HG02610 (cell line): ENCODE measurements at regions not wholly inside any gene's neighbourhood (a gene's known extent, or its start where the extent isn't known, plus 50 kb on each side); places are given as distances from the start of the nearest gene placed in this dataset.

Experiments used
- ATAC-seq: cut with Tn5 transposase; IDR thresholded peaks from one replicate; pipeline ENCODE4 v1.9.1; 2021; ENCODE audit warnings: mild to moderate bottlenecking, moderate library complexity; ENCODE audit not compliant: unreplicated experiment

DNA sequence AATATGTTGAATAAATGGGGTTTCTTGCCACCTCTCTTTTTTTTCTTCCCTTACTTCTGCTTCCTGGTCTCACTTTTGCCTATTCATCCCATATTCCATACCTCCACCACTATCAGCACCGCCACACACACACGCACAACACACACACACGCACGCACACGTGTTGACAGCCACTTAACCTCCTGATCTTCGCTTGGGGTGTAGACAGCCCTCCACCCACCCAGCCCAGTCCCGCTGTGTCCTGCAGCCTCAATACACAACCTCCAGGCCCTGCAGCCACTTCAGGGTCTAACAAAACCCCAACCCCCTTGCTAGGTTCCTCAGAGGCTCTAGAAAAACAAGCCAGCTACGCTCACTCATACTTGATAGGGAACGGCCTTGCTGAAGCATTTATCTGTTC lies 72.3 kb downstream of the LINC00237 start:
- ATAC-seq, result no peak

DNA sequence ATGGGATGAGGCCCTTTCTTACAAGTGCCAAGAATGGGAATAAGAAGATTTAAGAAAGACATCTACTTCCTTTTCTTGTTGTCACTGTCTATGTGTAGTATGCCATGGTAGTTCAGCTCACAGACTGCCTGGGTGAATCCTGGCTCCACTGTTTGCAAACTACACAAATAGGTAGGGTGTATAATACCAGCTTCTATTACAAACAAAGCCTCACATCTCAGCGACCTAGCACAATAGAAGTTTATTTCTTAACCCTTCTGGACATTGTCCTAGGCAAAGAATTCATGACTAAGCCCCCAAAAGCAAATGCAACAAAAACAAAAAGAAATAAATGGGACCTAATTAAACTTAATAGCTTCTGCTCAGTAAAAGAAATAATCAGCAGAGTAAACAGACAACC lies 74.5 kb downstream of the LINC00237 start:
- ATAC-seq, result no peak

DNA sequence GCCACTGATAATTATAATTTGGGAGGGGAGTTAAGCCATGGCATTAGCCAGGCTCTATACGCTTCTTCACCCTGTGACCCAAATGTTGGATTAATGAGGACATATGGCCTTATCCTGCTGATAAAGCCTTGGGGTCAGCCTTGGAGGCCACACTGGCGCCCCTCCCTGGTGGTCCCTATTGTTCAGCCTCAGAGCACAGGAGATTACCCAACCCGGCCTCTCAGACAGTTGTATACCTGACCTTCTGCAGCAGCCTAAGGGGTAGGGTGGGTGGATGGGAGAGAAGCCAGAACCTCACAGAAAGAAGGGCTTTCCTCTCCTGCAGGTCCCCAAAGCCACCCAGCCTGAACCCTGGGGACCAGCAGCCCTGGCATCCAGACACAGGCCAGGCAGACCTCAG lies 76.8 kb downstream of the LINC00237 start:
- ATAC-seq, result no peak

DNA sequence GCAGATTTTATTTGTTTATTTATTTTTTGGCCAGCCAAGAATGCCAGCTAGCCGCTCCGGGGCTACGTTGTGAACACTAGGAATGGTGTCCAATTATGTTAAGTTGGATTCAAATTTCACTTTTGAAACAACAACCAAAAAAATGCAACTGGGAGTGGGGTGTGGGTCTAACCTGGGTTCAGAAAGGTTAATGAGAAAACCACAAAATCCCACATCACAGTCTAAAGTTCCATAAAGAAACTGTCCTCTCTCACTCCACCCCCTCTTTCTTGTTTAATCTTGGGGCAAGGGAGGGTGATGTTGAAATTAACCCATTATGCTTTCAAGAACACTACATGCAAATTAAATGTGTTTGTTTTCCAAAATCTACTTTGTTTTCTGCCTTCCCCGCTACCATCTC lies 77.2 kb downstream of the LINC00237 start:
- no peak for ATAC-seq

DNA sequence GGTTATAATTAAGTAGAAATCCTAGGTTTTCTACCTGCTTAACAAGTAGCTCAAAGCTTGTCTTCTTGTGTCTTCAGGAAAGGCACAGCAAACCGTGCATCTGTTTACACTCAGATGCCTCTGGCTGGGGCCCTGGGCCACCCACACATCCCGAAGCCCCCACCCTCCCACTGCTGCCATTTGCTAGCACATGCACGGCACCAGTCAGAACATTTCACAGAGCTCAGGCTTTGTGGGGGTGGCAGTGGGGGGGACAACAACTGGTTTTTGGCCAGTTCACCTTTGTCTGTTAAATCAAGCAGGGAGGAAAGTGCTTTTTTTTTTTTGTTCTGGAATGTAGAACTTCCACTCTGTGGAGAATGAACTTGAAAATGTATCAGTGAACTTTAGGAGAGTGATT lies 77.7 kb downstream of the LINC00237 start:
- ATAC-seq, result no peak

DNA sequence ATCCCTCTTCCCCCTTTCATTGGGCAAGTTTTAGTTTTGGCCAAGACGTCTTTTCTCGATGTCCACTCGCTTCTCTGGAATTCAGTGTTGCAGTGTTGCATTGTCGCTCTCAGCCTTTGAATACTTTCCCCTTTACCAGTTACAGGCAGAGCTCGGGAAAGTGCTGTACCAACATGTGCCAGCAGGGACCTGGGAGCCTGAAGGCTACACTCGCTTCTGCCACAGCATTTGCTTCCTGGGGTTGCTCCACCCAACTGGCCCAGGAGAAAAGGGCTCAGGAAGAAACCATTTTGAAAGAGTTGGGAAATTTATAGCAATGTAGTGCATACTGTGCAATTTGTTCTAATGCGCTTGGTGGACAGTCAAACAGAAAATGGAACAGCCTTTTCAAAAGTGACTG lies 78.6 kb downstream of the LINC00237 start:
- ATAC-seq, result no peak

DNA sequence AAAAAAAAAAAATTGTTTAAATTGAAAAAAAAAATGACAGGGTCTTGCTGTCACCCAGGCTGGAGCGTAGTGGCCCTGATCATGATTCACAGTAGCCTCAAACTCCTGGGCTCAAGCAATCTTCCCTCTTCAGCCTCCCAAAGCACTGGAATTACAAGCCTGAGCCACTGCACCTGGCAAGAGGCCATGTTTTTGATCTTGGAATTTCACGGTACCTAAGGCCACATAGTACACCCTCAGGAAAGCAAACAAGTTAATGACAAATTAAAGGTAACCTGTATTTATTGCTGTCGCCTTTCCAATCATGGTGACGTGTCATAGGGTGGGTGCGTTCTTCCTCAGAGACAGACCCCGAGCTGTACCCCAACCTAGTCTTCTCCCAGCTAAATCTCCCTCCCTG lies 79.2 kb downstream of the LINC00237 start:
- ATAC-seq, result no peak

DNA sequence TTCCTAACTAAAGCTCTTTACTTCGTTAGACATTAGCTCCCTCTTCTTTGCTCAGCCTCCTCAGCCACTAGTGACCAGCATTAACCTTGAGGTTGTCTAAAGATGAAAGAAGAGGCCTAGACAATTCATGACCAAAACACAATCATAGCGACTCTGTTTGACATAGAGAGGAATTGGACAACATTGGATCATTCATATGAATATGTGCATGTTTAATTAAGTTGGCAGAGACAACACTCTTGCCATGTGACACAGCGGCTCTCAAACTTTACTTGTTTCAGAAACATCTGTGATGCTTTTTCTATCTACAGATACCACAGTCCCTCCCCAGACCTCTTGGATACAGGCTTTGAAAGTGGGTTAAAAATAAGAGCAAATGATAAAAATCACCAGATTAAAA lies 81.7 kb downstream of the LINC00237 start:
- no peak for ATAC-seq

DNA sequence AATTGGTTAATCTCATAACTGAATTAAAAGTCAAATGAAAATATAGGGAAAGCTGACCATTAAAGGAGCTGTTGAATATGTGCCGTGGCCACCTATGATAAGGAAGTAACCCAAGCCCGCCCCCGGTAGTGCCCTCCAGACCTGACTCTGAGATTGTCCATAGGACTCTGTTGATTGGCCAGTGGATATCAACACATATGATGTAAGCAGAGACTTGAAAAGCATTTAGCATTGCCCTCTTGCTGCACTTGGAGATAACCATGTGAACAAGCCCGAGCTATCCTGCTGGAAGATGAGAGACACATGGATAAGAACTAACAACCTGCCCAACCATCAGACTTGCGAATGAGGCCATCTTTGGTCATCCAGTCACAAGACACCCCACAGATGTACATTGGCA lies 83.2 kb downstream of the LINC00237 start:
- no peak for ATAC-seq

DNA sequence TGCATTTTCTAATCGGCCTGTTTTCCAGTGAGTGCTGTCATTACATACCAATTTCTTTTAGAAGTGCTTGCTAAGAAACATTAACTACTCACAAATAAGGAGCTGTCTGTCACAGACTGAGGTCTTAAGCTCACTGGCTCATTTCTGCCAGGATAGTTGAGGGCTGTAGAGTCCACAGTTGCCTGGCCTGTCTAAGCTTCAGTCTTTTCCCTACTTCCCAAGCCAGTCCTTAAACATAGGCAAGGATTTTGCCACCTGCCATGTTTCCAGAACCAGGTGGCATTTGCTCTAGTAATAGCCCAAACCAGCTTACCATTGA lies 84.7 kb downstream of the LINC00237 start:
- ATAC-seq, result no peak

DNA sequence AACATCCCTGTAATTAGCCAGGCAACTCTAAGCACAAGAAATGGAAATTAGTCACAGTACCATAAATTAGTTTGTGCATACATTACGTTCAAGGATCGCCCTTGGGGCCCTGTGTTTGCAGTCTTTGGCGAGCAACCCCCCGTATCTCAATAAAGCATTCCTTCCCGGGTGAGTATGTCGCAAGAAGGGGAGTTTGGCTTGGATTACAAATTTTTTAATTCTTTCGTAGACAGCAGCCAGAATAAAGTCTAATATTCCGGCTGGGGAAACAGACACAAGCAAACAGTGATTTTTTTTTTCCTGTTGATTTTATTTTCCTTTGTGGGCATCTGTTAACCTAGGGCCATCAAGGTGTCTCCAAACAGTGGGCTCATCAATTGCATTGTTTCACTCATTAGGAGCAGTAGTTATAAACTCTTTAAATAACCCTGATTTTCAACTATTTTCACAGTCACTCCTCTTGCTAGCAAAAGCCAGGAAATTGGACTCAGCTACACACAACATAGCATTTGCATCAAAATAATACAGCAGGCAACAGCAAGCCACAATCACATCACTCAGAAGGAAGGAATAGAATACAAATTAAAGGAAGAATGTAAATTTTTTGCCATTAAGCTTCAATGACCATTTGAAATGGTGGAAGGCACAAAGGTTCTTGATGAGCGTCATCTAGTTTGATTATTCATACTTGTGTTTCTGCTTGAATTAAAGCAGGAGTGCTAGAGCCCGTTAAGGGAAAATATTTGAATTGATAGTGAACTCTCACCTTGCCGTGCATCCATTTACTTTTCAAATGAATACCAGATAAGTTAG lies 85.3 kb downstream of the LINC00237 start:
- no peak for ATAC-seq

DNA sequence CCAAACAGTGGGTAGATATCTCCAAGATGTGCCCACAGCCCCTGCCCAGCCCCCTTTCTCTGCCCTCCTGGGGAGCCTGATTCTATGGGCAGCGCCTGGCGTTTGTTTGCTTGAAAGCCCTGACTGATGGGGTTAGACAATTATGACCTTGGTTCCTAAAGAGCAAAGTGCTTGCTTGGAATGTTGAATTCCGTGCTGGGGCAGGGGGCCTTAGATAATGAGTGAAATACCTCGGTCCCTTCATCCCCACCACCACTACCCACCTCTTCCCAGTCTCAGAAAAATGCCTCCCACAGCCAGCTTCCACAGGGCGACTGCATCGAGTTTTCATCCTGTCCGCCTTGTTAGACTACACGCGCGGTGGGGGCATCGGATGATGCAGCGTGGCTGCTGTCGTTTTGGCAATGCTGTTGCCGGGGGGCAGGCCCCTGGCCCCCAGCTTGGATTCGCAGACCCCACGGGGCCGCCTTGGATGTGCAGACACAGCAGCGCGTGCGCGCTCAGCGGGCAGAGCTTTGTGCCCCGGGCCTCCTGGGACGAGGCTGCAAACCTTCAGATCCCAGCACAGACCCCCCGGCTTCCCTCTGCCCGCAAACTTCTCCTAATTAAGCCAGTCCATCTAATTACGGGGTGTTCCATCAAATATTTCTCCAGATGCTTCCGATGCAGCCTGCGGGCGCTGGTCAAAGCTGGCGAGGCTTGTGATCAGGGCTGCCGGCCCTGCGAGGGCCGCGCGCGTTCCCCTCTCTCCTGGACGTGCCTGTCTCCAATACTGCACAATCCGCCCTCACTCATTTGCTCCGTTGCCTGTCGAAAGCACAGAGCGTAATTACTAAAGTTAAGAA lies 86.1 kb downstream of the LINC00237 start:
- ATAC-seq, result no peak

DNA sequence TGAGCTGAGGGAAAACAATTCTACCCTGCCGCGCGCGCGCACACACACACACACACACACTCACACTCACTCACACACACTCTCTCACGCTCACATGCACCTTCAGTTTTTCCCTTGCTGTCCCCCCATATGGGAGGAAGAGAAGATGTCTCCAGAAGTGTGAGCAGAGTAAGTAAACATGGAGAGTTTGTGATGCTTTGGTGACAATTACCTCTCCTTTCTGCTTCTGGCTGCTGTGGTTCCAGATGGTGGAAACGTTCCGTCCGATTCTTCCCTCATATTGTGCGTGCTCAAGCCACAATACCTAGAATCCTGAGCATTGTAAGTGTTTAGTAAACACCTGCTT lies 86.7 kb downstream of the LINC00237 start:
- no peak for ATAC-seq

DNA sequence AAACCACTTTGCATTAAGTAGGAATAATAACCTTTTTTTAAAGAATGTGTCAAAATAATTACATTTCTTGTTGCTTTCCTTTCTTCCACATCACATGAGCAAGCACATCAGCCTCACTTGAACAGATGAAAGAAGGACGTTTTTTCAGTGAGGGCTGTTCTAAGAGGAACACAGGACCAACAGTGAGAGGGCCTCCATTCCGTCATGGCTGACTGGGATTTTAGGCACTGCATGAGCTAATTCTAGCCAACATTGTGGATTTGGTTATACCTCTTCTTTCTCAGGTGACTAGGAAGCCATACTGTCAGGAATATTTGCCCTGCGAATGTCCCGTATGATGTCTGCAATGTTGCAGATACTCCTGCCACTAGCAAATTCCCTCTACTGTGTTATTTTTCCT lies 87.6 kb downstream of the LINC00237 start:
- ATAC-seq, result no peak

DNA sequence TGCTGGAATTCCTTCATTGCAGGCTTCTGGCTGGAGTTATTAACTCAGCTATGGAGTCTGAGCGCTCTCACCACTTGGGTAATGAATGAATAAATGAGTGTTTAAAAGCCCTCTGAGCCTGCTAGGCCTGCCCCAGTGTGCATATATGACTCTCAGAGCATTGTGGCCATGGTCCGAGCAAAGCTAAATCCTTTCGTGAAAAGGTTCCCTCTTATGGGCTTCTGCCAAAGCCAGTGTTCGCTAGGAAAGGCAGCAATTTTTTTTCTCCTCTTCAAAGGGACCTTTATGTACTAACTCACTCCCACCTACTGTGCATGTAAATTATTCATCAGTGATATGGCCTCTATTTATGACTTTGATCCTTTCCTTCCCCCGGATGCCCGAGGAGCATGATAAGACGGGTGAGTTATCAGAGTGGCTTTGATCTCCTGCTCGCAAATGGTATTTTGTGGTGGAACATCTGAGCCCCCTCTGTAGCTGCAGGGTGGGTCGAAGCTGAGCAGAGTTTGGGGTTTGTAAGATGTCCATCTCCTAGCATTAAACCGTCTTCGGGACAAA lies 88.6 kb downstream of the LINC00237 start:
- no peak for ATAC-seq

DNA sequence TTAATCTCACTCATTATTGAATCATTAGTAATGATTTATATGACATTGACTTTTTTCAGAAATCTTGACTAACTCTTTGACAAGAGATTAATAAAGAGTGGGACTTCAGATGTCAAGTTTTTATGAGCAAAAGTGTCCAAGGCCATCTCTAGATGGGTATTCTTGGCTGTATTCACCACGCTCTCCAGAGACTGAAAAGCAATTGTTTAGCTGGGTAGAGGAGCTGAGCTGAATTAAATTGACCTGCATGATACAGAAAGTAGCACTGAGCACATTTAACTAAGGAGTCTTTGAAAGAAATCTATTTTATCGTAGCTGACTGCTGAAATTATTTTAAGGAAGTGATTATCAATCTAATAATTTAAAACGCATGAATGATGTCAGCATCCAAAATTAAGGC lies 89.4 kb downstream of the LINC00237 start:
- no peak for ATAC-seq

DNA sequence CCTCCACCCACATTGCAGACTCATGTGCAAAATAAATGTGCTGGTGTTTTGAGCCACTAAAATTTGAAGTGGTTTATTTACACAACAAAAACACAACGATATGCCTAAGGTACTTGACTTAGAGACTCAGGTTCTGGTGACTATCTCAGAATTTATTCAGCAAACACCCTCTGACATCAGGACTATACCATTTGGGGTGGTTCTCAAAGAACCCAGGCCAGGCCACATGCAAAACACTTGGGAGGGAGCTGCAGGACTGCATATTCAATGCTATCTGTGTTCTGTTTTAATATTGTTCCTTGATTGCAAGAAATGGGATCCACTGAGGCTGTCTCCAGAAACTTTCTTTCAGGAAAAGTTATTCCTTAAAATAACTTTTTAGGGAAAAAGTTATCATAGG lies 91.6 kb downstream of the LINC00237 start:
- no peak for ATAC-seq

DNA sequence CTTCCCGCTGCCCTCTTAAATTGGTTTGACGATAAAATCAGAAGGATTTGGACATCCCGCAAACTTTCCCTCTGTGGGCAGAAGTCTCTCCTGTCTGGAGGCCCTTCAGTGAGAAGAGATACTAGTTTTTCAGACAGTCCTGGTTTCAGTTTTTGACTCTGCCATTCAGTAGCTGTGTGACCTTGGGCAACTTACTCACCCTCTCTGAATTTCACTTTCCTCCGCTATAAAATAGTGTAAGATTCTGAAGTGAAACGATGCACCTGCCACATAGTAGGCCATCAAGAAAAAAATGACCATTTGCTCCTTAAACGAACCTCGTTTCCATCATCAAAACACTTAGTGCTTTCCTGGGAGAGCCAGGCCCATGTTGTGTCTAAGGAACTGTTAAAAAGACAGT lies 97.2 kb downstream of the LINC00237 start:
- no peak for ATAC-seq

DNA sequence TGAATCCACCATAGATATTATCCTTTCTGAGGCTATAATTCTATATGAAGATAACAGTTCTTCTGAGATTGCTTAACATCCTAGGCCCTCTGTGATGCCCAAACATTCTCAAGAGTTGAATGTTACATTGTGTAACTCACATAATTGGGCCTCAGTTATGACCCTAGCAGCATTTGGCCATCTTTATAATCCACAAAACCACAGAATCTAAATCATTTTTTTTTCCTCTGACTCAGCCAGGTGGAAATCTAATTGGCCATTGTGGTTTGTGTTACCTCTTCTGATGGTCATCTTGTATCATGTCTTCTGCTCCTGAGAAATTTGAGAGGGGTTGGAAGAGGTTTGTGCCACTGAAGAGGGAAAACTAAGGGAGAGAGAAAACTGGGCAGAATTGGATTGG lies 99.5 kb downstream of the LINC00237 start:
- no peak for ATAC-seq

DNA sequence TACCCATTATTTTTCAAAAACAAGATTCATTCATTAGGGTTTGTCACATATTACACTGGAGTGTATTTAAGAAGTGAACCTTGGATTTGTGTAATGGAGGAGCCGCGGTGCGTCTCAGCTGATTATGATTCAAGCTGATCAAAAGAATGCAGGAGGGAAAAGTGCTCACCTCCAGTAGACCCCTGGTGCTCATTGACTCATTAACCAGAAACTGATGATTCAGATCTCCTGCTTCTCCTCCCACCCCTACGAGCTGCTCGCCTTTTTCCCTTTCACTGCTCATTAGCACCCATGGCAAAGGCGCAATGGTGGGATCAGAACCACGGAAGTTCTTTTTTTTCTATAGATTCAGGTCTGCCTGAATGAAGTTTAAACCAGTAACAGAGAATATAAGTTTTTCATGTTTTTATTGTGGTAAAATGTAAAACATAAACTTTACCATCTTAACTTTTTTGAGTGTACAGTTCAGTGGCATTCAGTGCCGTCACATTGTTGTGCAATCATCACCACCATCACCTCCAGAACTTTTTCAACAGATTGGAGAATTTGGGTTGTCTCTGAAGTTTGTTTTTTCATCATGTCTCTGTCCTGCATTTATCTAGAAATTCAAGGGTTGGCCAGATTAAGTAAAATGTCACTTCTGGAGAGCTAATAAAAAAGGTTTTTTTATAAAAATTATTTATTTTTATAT lies 101.6 kb downstream of the LINC00237 start:
- no peak for ATAC-seq

DNA sequence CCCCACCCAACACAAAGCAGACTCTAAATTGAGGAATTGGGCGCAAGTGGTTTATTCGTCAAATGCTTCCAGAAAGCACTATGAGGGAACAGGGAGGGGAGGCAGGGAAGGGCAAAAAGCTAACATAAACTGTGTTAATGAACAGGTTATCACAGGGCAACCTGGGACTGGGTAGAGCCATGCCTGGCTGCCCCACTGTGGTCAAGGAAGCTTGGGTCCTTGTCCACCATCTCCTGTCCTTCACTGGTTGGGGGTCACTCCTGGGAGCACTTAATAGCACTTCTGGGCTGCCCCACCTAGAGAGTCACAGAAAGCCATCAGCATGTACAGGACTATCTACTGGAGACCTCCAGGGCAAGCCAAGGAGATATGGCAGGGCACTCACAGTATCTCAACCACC lies 102.3 kb downstream of the LINC00237 start:
- ATAC-seq, result no peak

DNA sequence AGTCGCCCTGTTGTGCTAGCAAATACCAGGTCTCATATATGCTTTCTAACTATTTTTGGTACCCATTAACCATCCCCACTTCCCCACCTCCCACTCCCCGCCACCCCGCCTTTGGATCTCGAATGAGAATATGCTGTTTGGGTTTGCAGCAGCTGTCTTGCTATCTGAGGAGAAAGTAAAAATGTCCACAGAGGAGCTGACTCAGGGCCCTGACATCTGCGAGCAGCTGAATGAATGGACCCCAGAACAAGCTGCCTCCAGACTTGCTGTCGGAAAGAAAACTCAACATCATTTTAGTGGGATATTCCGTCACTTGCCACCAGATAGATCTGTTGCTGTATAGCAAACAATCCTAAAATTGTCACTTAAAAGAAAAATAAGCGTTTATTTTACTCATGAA lies 103.7 kb downstream of the LINC00237 start:
- ATAC-seq, result no peak
